ENCODE measurements at regions not wholly inside any gene's neighbourhood (a gene's known extent, or its start where the extent isn't known, plus 50 kb on each side); places are given as distances from the start of the nearest gene placed in this dataset.

GRCh38 chr9:134967547-134967930 lies 49.8 kb upstream of the FCN1 start:
- no peak for DNase-seq
- intact Hi-C loops (cut with micrococcal nuclease), result no loop called here
- peak; percentile 31 for ATAC-seq

GRCh38 chr9:134968011-134968822 lies 50.5 kb upstream of the FCN1 start:
- DNase-seq, result no peak
- intact Hi-C loops (cut with micrococcal nuclease), result no loop called here
- ATAC-seq, result peak; percentile 54

GRCh38 chr9:134968823-134969090 lies 51.0 kb upstream of the FCN1 start:
- intact Hi-C loops (cut with micrococcal nuclease), result no loop called here
- DNase-seq (no peak), ATAC-seq (no peak)

- ATAC-seq, result no peak
- intact Hi-C loops (cut with micrococcal nuclease), result no loop called here
- no peak for DNase-seq
Measured at GRCh38 chr9:134969156-134970045, 51.7 kb upstream of the FCN1 start.

- no peak for ATAC-seq
- no peak for DNase-seq
- intact Hi-C loops (cut with micrococcal nuclease), result no loop called here
Measured at GRCh38 chr9:134970198-134970597, 52.5 kb upstream of the FCN1 start.

- DNase-seq (no peak), ATAC-seq (no peak)
Measured at GRCh38 chr9:134970719-134971118, 53.0 kb upstream of the FCN1 start.

GRCh38 chr9:134971196-134971595 lies 53.5 kb upstream of the FCN1 start:
- intact Hi-C loops (cut with micrococcal nuclease), result no loop called here
- ATAC-seq, result no peak
- DNase-seq, result no peak

More at GRCh38 chr9:134970719-134971118, 53.0 kb upstream of the FCN1 start:
- intact Hi-C loops (cut with micrococcal nuclease), result no loop called here

- no peak for DNase-seq
- ATAC-seq, result no peak
- intact Hi-C loops (cut with micrococcal nuclease), result no loop called here
Measured at GRCh38 chr9:134971696-134972095, 54.0 kb upstream of the FCN1 start.

- no peak for ATAC-seq
- intact Hi-C loops (cut with micrococcal nuclease), result no loop called here
- DNase-seq, result no peak
Measured at GRCh38 chr9:134972140-134972539, 54.4 kb upstream of the FCN1 start.

- intact Hi-C loops (cut with micrococcal nuclease), result no loop called here
- ATAC-seq, result no peak
- no peak for DNase-seq
Measured at GRCh38 chr9:134975253-134975652, 57.5 kb upstream of the FCN1 start.

GRCh38 chr9:134976403-134976802 lies 58.7 kb upstream of the FCN1 start:
- ATAC-seq (no peak), DNase-seq (no peak)
- intact Hi-C loops (cut with micrococcal nuclease), result no loop called here

GRCh38 chr9:134978272-134978671 lies 60.6 kb upstream of the FCN1 start:
- ATAC-seq (no peak), DNase-seq (no peak)
- intact Hi-C loops (cut with micrococcal nuclease), result no loop called here

- intact Hi-C loops (cut with micrococcal nuclease), result loop anchor here (10.0 kb wide), 1 partner anchor 206 kb away; no protein-coding TSS in a partner anchor
- DNase-seq, result no peak
- ATAC-seq, result no peak
Measured at GRCh38 chr9:134980516-134980915, 62.8 kb upstream of the FCN1 start.

GRCh38 chr9:134980991-134981390 lies 63.3 kb upstream of the FCN1 start:
- intact Hi-C loops (cut with micrococcal nuclease), result loop anchor here (10.0 kb wide), 1 partner anchor 206 kb away; no protein-coding TSS in a partner anchor
- no peak for ATAC-seq
- no peak for DNase-seq

- no peak for ATAC-seq
- no peak for DNase-seq
- intact Hi-C loops (cut with micrococcal nuclease), result loop anchor here (10.0 kb wide), 1 partner anchor 207 kb away; no protein-coding TSS in a partner anchor
Measured at GRCh38 chr9:134981829-134982228, 64.1 kb upstream of the FCN1 start.

GRCh38 chr9:134982311-134982710 lies 64.6 kb upstream of the FCN1 start:
- DNase-seq, result no peak
- ATAC-seq, result no peak
- intact Hi-C loops (cut with micrococcal nuclease), result loop anchor here (10.0 kb wide), 1 partner anchor 208 kb away; no protein-coding TSS in a partner anchor

GRCh38 chr9:134983074-134983473 lies 65.4 kb upstream of the FCN1 start:
- peak; percentile 63 for ATAC-seq
- DNase-seq, result peak; percentile 78
- intact Hi-C loops (cut with micrococcal nuclease), result loop anchor here (10.0 kb wide), 1 partner anchor 208 kb away; no protein-coding TSS in a partner anchor

- no peak for ATAC-seq
Measured at GRCh38 chr9:134983506-134984371, 66.0 kb upstream of the FCN1 start.

More at GRCh38 chr9:134983506-134984371, 66.0 kb upstream of the FCN1 start:
- intact Hi-C loops (cut with micrococcal nuclease), result loop anchor here (10.0 kb wide), 1 partner anchor 209 kb away; no protein-coding TSS in a partner anchor
- DNase-seq, result no peak
